CD4-positive, alpha-beta T cell treated with Interleukin-10 for 1 hour (primary cell): ENCODE measurements at regions not wholly inside any gene's neighbourhood (a gene's known extent, or its start where the extent isn't known, plus 50 kb on each side); places are given as distances from the start of the nearest gene placed in this dataset.
"Not testable (repeated sequence)": the region's sequence is repeated elsewhere in the genome, so short reads cannot be mapped to it uniquely, and the experiment has no call there.

Experiments
- DNase-seq: peaks from one replicate; pipeline ENCODE4 v3.0.0-alpha.2; 2020

DNA sequence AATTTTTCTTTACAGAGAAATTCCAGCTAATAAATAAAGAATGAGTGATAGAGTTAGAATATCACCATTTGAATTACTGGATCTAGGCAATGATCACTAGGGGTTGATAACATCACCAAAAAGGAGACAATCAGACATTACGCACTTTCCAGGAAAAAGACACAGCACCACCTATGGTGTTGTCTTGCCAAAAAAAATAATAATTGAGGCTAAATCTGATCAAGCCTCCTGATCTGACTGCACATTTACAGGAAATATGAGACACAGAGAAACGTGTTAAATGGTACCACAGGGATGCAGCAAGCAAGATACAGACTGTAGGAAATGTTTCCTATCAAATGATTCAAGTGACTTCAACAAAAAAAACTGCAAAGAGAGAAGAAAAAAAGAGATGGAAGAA, 92.8 kb downstream of the EOMES start:
- DNase-seq = no peak

GRCh38 chr3:27628026-27628750, 93.9 kb downstream of the EOMES start:
- peak; percentile 28 for DNase-seq

GRCh38 chr3:27626596-27627118, 95.5 kb downstream of the EOMES start:
- DNase-seq = no peak

DNA sequence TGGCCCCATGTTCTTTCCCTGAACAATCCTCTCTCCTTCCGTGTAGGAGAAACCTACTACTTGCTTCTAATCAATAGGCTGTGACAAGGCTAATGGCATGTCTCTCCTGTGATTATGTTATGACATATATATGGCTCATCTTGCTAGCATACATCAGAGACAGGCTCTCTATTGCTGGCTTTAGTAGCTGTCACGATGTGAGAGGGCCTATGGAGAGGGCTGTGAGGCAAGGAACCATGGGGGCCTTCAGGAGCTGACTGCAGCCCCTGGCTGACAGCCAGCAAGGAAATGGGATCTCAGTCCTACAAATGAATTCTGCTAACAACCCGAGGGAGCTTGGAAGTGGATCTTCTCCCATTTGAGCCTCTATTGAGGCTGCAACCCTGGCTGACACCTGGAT, 96.3 kb downstream of the EOMES start:
- no peak for DNase-seq

DNA sequence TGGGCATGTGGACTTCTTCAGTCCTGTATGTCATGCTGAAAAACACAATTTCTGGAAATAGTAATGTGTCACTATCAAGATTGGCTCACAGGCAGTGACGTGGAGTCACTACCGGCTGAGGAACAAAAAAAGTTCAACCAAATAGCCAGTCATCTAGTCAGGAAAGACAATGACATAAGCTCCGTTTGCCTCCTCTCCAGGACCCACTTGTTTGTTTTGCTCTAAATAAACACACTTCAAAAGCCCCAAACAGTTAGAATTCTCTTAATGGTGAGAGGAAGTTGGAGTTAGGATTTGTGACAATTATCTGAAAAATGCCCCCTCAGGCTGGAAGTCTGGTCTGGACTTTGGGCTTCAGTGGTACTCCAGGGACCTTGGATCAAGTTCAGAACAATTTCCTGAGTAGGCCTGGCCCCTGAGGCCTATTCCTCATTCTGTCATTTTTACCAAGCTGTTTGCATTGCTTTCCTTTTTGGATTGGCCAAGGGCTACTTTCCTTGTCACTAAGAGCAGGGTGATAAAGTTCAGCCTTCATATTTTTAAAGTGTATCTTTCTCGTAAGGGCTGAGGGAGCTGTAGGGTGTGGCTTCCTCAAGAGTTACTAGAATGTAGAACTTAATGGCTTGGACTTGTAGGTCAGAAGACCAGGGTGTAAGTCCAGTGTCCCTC, 98.9 kb downstream of the EOMES start:
- DNase-seq = no peak

DNA sequence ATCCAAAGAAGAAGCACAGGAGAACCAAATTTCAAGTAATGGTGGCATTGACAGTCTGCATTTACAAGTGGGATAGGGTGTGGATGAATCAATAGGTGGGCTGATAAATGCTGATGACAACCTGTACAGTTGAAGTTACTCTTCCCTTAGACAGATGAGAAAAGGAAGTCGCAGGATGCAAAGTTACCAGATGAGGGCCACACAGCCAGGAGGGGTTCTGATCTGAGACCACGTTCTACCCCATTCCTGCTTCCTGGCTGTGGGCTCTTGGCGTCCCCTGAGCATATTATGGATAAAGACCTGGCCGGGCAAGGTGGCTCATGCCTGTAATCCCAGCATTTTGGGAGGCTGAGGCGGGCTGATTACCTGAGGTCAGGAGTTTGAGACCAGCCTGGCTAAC, 104.6 kb downstream of the EOMES start:
- no peak for DNase-seq

DNA sequence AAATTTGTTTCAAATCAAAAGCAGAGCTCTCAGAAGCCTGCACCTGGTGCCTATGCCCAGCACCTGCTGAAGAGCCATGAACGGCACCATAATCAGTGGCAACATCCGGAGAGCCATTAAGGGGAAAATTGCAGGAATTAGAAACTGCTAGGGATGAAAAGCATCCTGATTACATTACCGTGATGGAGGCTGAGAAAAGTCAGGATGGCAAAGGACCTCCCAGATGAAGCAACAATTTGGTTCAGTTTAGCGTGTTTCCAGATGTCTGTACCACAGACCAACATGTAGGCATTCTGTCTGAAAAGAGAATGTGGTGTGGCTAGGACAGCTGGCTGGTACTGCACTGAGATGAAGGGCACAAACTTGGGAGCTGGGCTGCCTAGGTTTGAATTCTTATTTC, 106.1 kb downstream of the EOMES start:
- no peak for DNase-seq

- DNase-seq = no peak
These were observed 106.6 kb downstream of the EOMES start for GRCh38 chr3:27615555-27615954.

- DNase-seq = no peak
These were observed 107.5 kb downstream of the EOMES start for GRCh38 chr3:27614592-27614991.

DNA sequence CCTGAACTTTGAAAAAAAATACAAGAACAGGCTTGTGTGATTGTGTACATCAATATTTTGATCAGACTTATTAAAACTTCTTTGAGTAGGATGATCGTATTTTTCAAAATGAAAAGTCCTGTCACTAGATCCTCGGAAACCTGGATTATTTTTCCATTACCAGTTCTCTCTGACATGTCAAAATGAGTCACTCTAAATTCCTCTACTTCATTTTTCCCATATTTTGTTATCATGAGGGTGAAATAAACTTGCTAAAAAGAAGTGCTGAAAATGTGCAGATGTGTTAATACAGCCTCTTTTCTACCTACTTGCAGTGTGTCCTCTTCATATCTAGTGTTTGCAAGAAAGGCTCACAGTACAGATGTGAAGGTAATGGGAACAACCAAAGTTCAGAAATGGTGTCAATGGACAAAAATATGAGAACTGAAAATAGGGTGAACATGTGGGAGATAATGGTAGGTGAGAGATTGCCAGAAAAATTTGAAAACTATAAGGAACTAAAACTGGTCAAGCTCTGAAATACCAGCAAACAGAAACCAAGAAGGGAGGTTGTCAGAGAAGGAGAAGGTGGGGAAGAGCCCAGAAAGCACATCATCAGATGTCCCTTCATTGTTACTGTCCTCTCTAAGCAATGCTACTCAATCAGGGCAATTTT, 108.2 kb downstream of the EOMES start:
- DNase-seq = no peak

- no peak for DNase-seq
These were observed 111.2 kb downstream of the EOMES start for GRCh38 chr3:27610800-27611525.

- DNase-seq = no peak
These were observed 114.8 kb downstream of the EOMES start for GRCh38 chr3:27607370-27607769.

- DNase-seq = no peak
These were observed 115.6 kb downstream of the EOMES start for GRCh38 chr3:27606537-27606936.

DNA sequence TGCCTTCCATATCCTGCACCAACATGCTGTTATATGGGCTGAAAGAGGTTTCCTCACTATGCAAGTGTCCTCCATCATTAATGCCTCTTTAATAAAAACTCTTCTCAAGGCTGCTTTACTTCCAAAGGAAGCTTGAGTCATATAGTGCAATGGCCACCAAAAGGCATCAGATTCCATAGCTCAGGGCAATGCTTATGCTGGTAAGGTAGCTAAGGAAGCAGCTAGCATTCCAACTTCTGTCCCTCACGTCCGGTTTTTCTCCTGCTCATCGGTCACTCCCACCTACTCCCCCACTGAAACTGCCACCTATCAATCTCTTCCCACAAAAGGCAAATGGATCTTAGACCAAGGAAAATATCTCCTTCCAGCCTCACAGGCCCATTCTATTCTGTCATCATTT, 117.1 kb upstream of the SLC4A7 start:
- DNase-seq = not testable (repeated sequence)

GRCh38 chr3:27599741-27600140, 115.6 kb upstream of the SLC4A7 start:
- not testable (repeated sequence) for DNase-seq

DNA sequence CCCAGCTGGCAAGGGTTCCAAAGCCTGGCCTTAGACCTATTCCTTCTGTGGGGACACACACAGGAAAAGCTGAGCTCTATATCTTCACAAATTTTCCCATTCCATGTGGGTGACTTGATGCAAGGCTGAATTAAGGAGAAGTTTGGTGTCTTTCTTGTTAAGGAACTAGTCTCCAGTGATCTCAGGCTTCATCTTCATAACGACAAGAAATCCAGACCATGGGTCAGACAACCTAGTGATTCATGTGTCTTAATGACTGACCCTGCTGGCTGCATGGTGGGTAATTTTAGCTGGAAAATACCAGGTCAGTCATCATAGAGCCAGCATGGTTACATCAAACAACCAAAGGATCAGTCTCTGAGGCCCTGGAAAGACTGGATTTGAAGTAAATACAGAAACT, 112.7 kb upstream of the SLC4A7 start:
- no peak for DNase-seq

DNA sequence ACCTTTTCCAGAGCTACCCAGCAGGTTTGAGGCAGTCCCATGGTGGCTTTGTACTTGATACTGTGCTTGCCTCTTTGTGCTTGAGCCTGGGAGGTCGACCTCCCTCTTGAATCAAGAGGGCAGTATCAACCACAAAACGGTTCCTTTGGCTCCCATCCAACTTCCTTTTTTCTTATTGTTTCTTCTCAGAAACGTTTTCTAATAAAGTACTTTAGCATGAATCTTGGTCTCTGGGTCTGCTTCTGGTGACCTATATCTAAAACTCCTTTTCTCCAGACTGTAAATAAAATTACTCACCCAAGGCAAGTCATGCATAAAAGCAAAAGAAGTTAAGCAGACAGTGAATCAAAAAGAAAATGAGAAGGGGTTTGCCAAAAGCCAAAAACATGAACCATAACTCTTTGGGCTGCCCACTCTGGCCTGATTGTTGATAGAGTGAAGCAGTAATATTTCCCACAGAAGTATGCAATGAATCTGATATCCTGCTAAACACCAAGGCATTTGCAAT, 112.2 kb upstream of the SLC4A7 start:
- DNase-seq = peak; percentile 16

DNA sequence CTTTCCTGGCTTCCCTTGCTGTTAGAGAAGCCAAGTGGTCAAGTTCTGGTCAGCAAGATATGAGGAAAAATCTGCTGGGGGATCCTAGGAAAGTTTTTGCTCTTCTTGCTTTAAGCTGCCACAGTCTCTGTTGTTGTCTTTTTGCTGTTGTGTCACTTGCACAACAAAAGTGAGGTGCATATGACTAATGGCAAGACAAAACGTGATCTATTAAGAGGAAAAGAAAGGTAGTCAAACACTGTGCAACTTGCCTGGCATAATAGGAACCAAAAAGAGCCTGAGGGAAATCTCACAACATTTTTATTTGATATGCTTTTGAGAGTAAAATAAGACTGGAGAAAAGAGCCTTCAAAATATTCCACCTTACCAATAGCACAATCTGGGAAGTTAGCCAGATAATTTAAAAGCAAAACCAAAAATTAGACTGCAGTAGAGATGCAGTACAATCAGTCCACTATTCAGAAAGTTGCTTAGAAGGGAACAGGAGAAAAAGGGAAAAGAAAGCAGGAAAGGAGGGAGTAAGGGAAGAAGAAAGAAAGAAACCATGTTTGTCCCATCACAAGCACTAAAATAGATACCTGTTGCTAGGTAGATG, 110.0 kb upstream of the SLC4A7 start:
- DNase-seq = no peak

GRCh38 chr3:27593173-27593572, 109.0 kb upstream of the SLC4A7 start:
- DNase-seq = no peak

GRCh38 chr3:27591312-27592210, 107.4 kb upstream of the SLC4A7 start:
- DNase-seq = peak; percentile 36
